ENCODE measurements at regions not wholly inside any gene's neighbourhood (a gene's known extent, or its start where the extent isn't known, plus 50 kb on each side); places are given as distances from the start of the nearest gene placed in this dataset.

GRCh38 chr11:43067681-43068080, 244.1 kb upstream of the API5 start:
- Mint-ChIP-seq H3K4me3 (ENCODE audit: low read depth, unreplicated experiment) (no peak overlapping the region), H3K4me1 (ENCODE audit: low read depth, unreplicated experiment) (no peaks in the 10 kb centered on the region), H3K27ac (ENCODE audit: unreplicated experiment) (no peak overlapping the region), H3K36me3 (ENCODE audit: insufficient read depth, unreplicated experiment) (no peaks in the 10 kb centered on the region), H3K9me3 (ENCODE audit: low read depth, unreplicated experiment) (peaks cover 2% of the 10 kb centered on the region), H3K27me3 (ENCODE audit: unreplicated experiment) (no peaks in the 10 kb centered on the region)
- CTCF ChIA-PET: no interaction called here
- no TSS peak for BruUV-seq (replicated peaks)
- intact Hi-C loops (cut with micrococcal nuclease; ENCODE audit: unreplicated experiment): no loop called here
- no peak for DNase-seq
- TF ChIP-seq CTCF (IDR thresholded peaks at IDR 0.05; ENCODE audit: unreplicated experiment): no peak

GRCh38 chr11:43071338-43071737, 240.5 kb upstream of the API5 start:
- H3K9me3 Mint-ChIP-seq (ENCODE audit: low read depth, unreplicated experiment): peaks cover 8% of the 10 kb centered on the region
- H3K36me3 Mint-ChIP-seq (ENCODE audit: insufficient read depth, unreplicated experiment): no peaks in the 10 kb centered on the region
- CTCF ChIA-PET: no interaction called here
- intact Hi-C loops (cut with micrococcal nuclease; ENCODE audit: unreplicated experiment): no loop called here
- no peak for TF ChIP-seq CTCF (IDR thresholded peaks at IDR 0.05; ENCODE audit: unreplicated experiment)
- H3K4me3 Mint-ChIP-seq (ENCODE audit: low read depth, unreplicated experiment): no peak overlapping the region
- H3K27me3 Mint-ChIP-seq (ENCODE audit: unreplicated experiment): no peaks in the 10 kb centered on the region
- no peaks in the 10 kb centered on the region for H3K4me1 Mint-ChIP-seq (ENCODE audit: low read depth, unreplicated experiment)
- no peak overlapping the region for H3K27ac Mint-ChIP-seq (ENCODE audit: unreplicated experiment)
- BruUV-seq (replicated peaks): no TSS peak
- DNase-seq: no peak

GRCh38 chr11:43072096-43072495, 239.7 kb upstream of the API5 start:
- CTCF ChIA-PET: no interaction called here
- Mint-ChIP-seq H3K27me3 (ENCODE audit: unreplicated experiment) (no peaks in the 10 kb centered on the region), H3K4me3 (ENCODE audit: low read depth, unreplicated experiment) (no peak overlapping the region), H3K9me3 (ENCODE audit: low read depth, unreplicated experiment) (peaks cover 8% of the 10 kb centered on the region), H3K4me1 (ENCODE audit: low read depth, unreplicated experiment) (no peaks in the 10 kb centered on the region), H3K27ac (ENCODE audit: unreplicated experiment) (no peak overlapping the region), H3K36me3 (ENCODE audit: insufficient read depth, unreplicated experiment) (no peaks in the 10 kb centered on the region)
- BruUV-seq (replicated peaks): no TSS peak
- no peak for TF ChIP-seq CTCF (IDR thresholded peaks at IDR 0.05; ENCODE audit: unreplicated experiment)
- intact Hi-C loops (cut with micrococcal nuclease; ENCODE audit: unreplicated experiment): no loop called here
- DNase-seq: no peak

GRCh38 chr11:43072911-43073310, 238.9 kb upstream of the API5 start:
- BruUV-seq (replicated peaks): no TSS peak
- CTCF ChIA-PET: no interaction called here

More at GRCh38 chr11:43072911-43073310, 238.9 kb upstream of the API5 start:
- H3K27me3 Mint-ChIP-seq (ENCODE audit: unreplicated experiment): no peaks in the 10 kb centered on the region
- peaks cover 10% of the 10 kb centered on the region for H3K9me3 Mint-ChIP-seq (ENCODE audit: low read depth, unreplicated experiment)
- H3K4me1 Mint-ChIP-seq (ENCODE audit: low read depth, unreplicated experiment): no peaks in the 10 kb centered on the region
- no peak overlapping the region for H3K4me3 Mint-ChIP-seq (ENCODE audit: low read depth, unreplicated experiment)
- no peak for TF ChIP-seq CTCF (IDR thresholded peaks at IDR 0.05; ENCODE audit: unreplicated experiment)
- no peak overlapping the region for H3K27ac Mint-ChIP-seq (ENCODE audit: unreplicated experiment)
- no peaks in the 10 kb centered on the region for H3K36me3 Mint-ChIP-seq (ENCODE audit: insufficient read depth, unreplicated experiment)
- intact Hi-C loops (cut with micrococcal nuclease; ENCODE audit: unreplicated experiment): no loop called here
- no peak for DNase-seq
